ENCODE measurements at regions not wholly inside any gene's neighbourhood (a gene's known extent, or its start where the extent isn't known, plus 50 kb on each side); places are given as distances from the start of the nearest gene placed in this dataset.

DNA sequence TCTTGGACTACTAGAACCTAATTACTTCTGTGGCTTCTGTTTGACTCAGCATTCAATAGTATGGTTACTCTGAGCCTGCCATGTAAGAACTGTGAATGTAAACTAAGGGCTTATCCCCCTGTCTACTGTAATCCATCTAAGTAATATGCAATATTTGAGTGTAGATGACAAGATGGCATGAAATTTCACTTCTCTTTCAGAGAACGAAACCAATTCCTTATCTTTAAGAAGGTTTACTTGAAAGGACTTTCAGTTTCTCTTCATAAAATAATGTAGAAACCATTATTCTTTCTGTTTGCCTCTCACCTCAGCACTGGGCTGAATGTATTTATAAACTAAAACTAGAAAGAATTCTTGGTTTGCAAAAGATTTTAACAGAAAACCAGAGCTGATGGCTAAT, 60.4 kb upstream of the ARID2 start:
- no peaks in the 10 kb centered on the region for H3K79me2 ChIP-seq (ENCODE audit: low read length)
- peak overlapping the region; percentile 71 for H3K4me2 ChIP-seq (ENCODE audit: low read length)
- no peak overlapping the region for H3K9ac ChIP-seq (ENCODE audit: low read length)

DNA sequence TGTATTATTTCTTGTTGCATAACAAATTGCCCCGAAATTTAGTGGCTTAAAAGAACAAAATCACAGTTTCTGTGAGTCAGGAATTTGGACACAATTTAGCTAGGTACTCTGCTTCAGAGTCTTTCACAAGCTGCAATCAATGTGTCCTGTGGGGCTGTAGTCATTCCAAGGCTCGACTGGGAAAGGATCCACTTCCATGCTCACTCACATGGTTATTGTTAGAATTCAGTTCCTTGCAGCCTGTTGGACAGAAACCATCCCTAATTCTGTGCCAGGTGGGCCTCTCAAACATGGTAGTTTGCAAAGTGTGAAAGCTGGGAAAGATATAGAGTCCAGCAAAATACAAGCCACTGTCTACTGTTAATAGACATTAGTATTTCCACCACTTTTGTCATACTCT, 59.7 kb upstream of the ARID2 start:
- Histone ChIP-seq H3K36me3 (replicated peaks; ENCODE audit: low read depth, low read length) (no peaks in the 10 kb centered on the region), H4K20me1 (ENCODE audit: insufficient read depth, low read length) (peaks cover 21% of the 10 kb centered on the region), H3K27me3 (ENCODE audit: low read depth, low read length) (peaks cover 73% of the 10 kb centered on the region), H3K4me3 (ENCODE audit: low read length) (no peak overlapping the region), H3K4me1 (ENCODE audit: low read length) (peaks cover 32% of the 10 kb centered on the region), H3K79me2 (ENCODE audit: low read length) (no peaks in the 10 kb centered on the region), H3K27ac (ENCODE audit: low read length) (no peak overlapping the region), H3K9me3 (ENCODE audit: insufficient read depth, low read length) (no peaks in the 10 kb centered on the region), H2AFZ (ENCODE audit: low read depth, low read length) (no peak overlapping the region), H3K9ac (ENCODE audit: low read length) (no peak overlapping the region), H3K4me2 (ENCODE audit: low read length) (peak overlapping the region; percentile 71)
- TF ChIP-seq, protein P1, sequence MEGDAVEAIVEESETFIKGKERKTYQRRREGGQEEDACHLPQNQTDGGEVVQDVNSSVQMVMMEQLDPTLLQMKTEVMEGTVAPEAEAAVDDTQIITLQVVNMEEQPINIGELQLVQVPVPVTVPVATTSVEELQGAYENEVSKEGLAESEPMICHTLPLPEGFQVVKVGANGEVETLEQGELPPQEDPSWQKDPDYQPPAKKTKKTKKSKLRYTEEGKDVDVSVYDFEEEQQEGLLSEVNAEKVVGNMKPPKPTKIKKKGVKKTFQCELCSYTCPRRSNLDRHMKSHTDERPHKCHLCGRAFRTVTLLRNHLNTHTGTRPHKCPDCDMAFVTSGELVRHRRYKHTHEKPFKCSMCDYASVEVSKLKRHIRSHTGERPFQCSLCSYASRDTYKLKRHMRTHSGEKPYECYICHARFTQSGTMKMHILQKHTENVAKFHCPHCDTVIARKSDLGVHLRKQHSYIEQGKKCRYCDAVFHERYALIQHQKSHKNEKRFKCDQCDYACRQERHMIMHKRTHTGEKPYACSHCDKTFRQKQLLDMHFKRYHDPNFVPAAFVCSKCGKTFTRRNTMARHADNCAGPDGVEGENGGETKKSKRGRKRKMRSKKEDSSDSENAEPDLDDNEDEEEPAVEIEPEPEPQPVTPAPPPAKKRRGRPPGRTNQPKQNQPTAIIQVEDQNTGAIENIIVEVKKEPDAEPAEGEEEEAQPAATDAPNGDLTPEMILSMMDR (IDR thresholded peaks at IDR 0.05; ENCODE audit: low read depth, low read length), result no peak
- TF ChIP-seq EZH2phosphoT487 (IDR thresholded peaks at IDR 0.05; ENCODE audit: low read depth), result no peak

More for the DNA sequence above, 60.4 kb upstream of the ARID2 start:
- Histone ChIP-seq H3K4me3 (ENCODE audit: low read length) (peak overlapping the region; percentile 41; the same call in 1 of the 2 replicates), H3K9me3 (ENCODE audit: insufficient read depth, low read length) (no peaks in the 10 kb centered on the region), H3K27ac (ENCODE audit: low read length) (no peak overlapping the region; the same call in 1 of the 2 replicates), H3K27me3 (ENCODE audit: low read depth, low read length) (peaks cover 73% of the 10 kb centered on the region), H4K20me1 (ENCODE audit: insufficient read depth, low read length) (peaks cover 17% of the 10 kb centered on the region), H3K36me3 (replicated peaks; ENCODE audit: low read depth, low read length) (no peaks in the 10 kb centered on the region), H3K4me1 (ENCODE audit: low read length) (peaks cover 32% of the 10 kb centered on the region), H2AFZ (ENCODE audit: low read depth, low read length) (no peak overlapping the region)
- 0 out of 2 replicates have a peak, but pooled peaks have one; percentile 67 for TF ChIP-seq EZH2phosphoT487 (IDR thresholded peaks at IDR 0.05; ENCODE audit: low read depth)
- TF ChIP-seq, protein P1 (IDR thresholded peaks at IDR 0.05; ENCODE audit: low read depth, low read length), result no peak

DNA sequence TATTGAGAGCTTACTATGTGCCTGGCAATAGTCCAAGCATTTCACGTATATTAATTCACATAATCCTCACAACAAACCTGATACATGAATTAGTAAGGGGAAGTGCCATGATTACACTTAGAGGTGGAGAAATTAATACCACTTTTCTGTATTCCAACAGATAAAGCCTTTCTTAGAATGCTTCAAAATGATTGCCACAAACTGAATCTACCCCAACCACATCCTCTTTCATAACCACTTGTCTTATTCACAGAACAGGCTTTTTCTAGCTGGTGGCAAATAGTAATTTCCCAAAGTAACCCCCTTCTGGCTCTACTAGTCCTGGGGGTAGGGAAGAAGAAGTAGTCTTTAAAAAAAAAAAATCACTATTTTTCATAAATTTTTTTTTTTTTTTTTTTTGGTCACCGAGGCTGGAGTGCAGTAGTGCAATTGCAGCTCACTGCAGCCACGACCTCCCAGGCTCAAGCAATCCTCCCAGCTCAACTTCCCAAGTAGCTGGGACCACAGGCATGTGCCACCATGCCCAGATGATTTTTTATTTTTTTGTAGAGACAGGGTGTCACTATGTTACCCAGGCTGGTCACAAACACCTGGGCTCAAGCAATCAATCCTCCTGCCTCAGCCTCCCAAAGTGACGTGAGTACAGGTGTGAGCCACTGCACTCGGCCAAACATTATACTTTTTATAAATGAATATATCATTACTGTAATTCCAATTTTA, 59.0 kb upstream of the ARID2 start:
- TF ChIP-seq EZH2phosphoT487 (IDR thresholded peaks at IDR 0.05; ENCODE audit: low read depth), result peak; percentile 60
- TF ChIP-seq, protein P1 (IDR thresholded peaks at IDR 0.05; ENCODE audit: low read depth, low read length), result no peak
- no peak overlapping the region for H3K9ac ChIP-seq (ENCODE audit: low read length)
- H3K27me3 ChIP-seq (ENCODE audit: low read depth, low read length), result peaks cover 74% of the 10 kb centered on the region

DNA sequence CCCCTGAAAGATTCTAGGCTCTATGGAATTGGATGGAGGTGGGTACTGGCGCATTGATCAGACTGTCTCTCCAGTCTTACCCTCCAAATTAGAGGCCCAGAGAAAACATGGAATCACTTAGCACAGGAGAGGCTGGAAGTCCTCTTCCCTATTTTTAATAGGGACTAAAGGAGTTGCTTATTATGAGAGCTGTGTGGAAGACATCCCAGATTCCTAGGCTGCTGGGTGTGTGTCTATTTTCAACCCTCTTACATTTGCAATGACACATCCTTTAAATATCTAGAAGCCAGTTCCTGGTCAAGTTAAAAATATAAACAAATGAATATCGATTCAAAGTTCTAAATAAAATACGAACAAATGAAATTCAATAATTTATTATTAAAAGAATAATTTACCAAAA, 58.3 kb upstream of the ARID2 start:
- H4K20me1 ChIP-seq (ENCODE audit: insufficient read depth, low read length), result peaks cover 21% of the 10 kb centered on the region
- H2AFZ ChIP-seq (ENCODE audit: low read depth, low read length), result no peak overlapping the region
- H3K4me1 ChIP-seq (ENCODE audit: low read length), result peaks cover 32% of the 10 kb centered on the region
- peaks cover 72% of the 10 kb centered on the region for H3K27me3 ChIP-seq (ENCODE audit: low read depth, low read length)
- no peak overlapping the region for H3K4me3 ChIP-seq (ENCODE audit: low read length)
- no peaks in the 10 kb centered on the region for H3K79me2 ChIP-seq (ENCODE audit: low read length)
- H3K9me3 ChIP-seq (ENCODE audit: insufficient read depth, low read length), result no peaks in the 10 kb centered on the region
- H3K36me3 ChIP-seq (replicated peaks; ENCODE audit: low read depth, low read length), result no peaks in the 10 kb centered on the region
- TF ChIP-seq EZH2phosphoT487 (IDR thresholded peaks at IDR 0.05; ENCODE audit: low read depth), result no peak
- TF ChIP-seq, protein P1 (IDR thresholded peaks at IDR 0.05; ENCODE audit: low read depth, low read length), result no peak
- no peak overlapping the region for H3K4me2 ChIP-seq (ENCODE audit: low read length)
- no peak overlapping the region for H3K9ac ChIP-seq (ENCODE audit: low read length)
- H3K27ac ChIP-seq (ENCODE audit: low read length), result no peak overlapping the region

More for the DNA sequence above, 59.0 kb upstream of the ARID2 start:
- no peak overlapping the region; the same call in 1 of the 2 replicates for H3K4me3 ChIP-seq (ENCODE audit: low read length)
- H3K79me2 ChIP-seq (ENCODE audit: low read length), result no peaks in the 10 kb centered on the region
- no peak overlapping the region for H3K27ac ChIP-seq (ENCODE audit: low read length)
- H2AFZ ChIP-seq (ENCODE audit: low read depth, low read length), result no peak overlapping the region
- H3K4me2 ChIP-seq (ENCODE audit: low read length), result peak overlapping the region; percentile 71
- H3K36me3 ChIP-seq (replicated peaks; ENCODE audit: low read depth, low read length), result no peaks in the 10 kb centered on the region
- peaks cover 32% of the 10 kb centered on the region for H3K4me1 ChIP-seq (ENCODE audit: low read length)
- H4K20me1 ChIP-seq (ENCODE audit: insufficient read depth, low read length), result peaks cover 21% of the 10 kb centered on the region
- no peaks in the 10 kb centered on the region for H3K9me3 ChIP-seq (ENCODE audit: insufficient read depth, low read length)
